ENCODE measurements at regions not wholly inside any gene's neighbourhood (a gene's known extent, or its start where the extent isn't known, plus 50 kb on each side); places are given as distances from the start of the nearest gene placed in this dataset.

GRCh38 chr12:27158297-27158696 lies 75.9 kb upstream of the C12orf71 start:
- ChIA-PET POLR2A (no interaction called here), RAD21 (ENCODE audit: low non-redundant PET in 1 of 2, low total read pairs in 2 of 2, uncharacterized antibody in 2 of 2, unreplicated experiment in 2 of 2) (no interaction called here), CTCF (no interaction called here)
- H3K9ac ChIP-seq (ENCODE audit: low read length), result no peak overlapping the region
- DNase-seq (ENCODE audit: low read depth, low spot score) (no peak), ATAC-seq (no peak)
- BruUV-seq (replicated peaks), result no TSS peak
- intact Hi-C loops (cut with micrococcal nuclease), result no loop called here
- H3K36me3 ChIP-seq (ENCODE audit: control insufficient read depth in 1 of 2, insufficient read depth in 2 of 2, low read length in 2 of 2), result no peaks in the 10 kb centered on the region
- H3K4me1 ChIP-seq (ENCODE audit: control insufficient read depth in 1 of 2, insufficient read depth in 2 of 2, low read length in 2 of 2), result peaks cover 0 to 8% of the 10 kb centered on the region in 2 experiments; a peak in 1 of 4 replicates
- no peaks in the 10 kb centered on the region for H3K9me3 ChIP-seq (ENCODE audit: control insufficient read depth in 1 of 2, insufficient read depth in 1 of 2, low read depth in 1 of 2, low read length in 2 of 2)
- H3K27ac ChIP-seq (ENCODE audit: low read depth, low read length), result no peak overlapping the region
- no peaks in the 10 kb centered on the region for H3K9me2 ChIP-seq (ENCODE audit: insufficient read depth)
- H3K4me2 ChIP-seq (ENCODE audit: low read length), result no peak overlapping the region
- no peak overlapping the region for H2AFZ ChIP-seq (ENCODE audit: low read depth, low read length, poor library complexity, severe bottlenecking)
- no peak for TF ChIP-seq POLR2A (IDR thresholded peaks at IDR 0.05; ENCODE audit: borderline replicate concordance, extremely low read depth, insufficient read depth, insufficient read length)
- TF ChIP-seq YY1 (IDR thresholded peaks at IDR 0.05; ENCODE audit: extremely low read depth, insufficient replicate concordance, low read depth, low read length), result no peak
- TF ChIP-seq ELF1 (IDR thresholded peaks at IDR 0.05; ENCODE audit: borderline replicate concordance, low read depth), result no peak
- no peak for TF ChIP-seq EGR1 (IDR thresholded peaks at IDR 0.05; ENCODE audit: low read depth)
- no peak for TF ChIP-seq EZH2phosphoT487 (IDR thresholded peaks at IDR 0.05; ENCODE audit: borderline replicate concordance)
- no peak for TF ChIP-seq REST (IDR thresholded peaks at IDR 0.05; ENCODE audit: low read depth)
- TF ChIP-seq JUND (IDR thresholded peaks at IDR 0.05), result no peak
- TF ChIP-seq TCF7L2 (IDR thresholded peaks at IDR 0.05; ENCODE audit: borderline replicate concordance, extremely low read depth, insufficient read depth, insufficient read length), result no peak
- no peak for TF ChIP-seq EZH2 (IDR thresholded peaks at IDR 0.05)
- TF ChIP-seq SIN3A (IDR thresholded peaks at IDR 0.05; ENCODE audit: low read depth), result no peak
- TF ChIP-seq ZNF274 (IDR thresholded peaks at IDR 0.05; ENCODE audit: low read depth, low read length), result no peak
- no peak for TF ChIP-seq CEBPB (IDR thresholded peaks at IDR 0.05; ENCODE audit: low read depth)
- no peak for TF ChIP-seq SRF (IDR thresholded peaks at IDR 0.05; ENCODE audit: low read depth)
- no peak for TF ChIP-seq CTCF (IDR thresholded peaks at IDR 0.05 in 2 of 3, conservative IDR thresholded peaks at IDR 0.05 in 1 of 3; ENCODE audit: borderline replicate concordance in 1 of 3, insufficient read depth in 1 of 3, low read depth in 2 of 3, low read length in 2 of 3)
- no peak for TF ChIP-seq ZFX (IDR thresholded peaks at IDR 0.05)
- no peak for TF ChIP-seq SP1 (IDR thresholded peaks at IDR 0.05; ENCODE audit: low read depth)
- H3K79me2 ChIP-seq (ENCODE audit: insufficient read depth, low read length), result no peaks in the 10 kb centered on the region
- H4K20me1 ChIP-seq (ENCODE audit: insufficient read depth), result no peaks in the 10 kb centered on the region
- H3K27me3 ChIP-seq (ENCODE audit: insufficient read depth, low read length), result no peaks in the 10 kb centered on the region
- H3K4me3 ChIP-seq (replicated peaks in 1 of 2; ENCODE audit: low read depth in 1 of 2, low read length in 2 of 2), result no peak overlapping the region

Data from HCT116 (cell line).